WTC11 (cell line): ENCODE measurements at regions not wholly inside any gene's neighbourhood (a gene's known extent, or its start where the extent isn't known, plus 50 kb on each side); places are given as distances from the start of the nearest gene placed in this dataset.

Experiments used
- ATAC-seq: fragments of 200-7000 bp; cut with Tn5 transposase; 2 replicates; pipeline ENCODE4 v1.10.0; 2021; ENCODE audit warnings: mild to moderate bottlenecking, moderate library complexity
- CTCF ChIA-PET: fragments of 300-600 bp; sonication (Branson Sonifier 250); formaldehyde crosslinking; loops from one replicate; lab custom pipeline; 2021; ENCODE audit warnings: antibody characterized with exemption; lab: Charles Lee
- POLR2A ChIA-PET: fragments of 350-600 bp; sonication (Branson Sonifier 250); formaldehyde crosslinking; loops from one replicate; lab custom pipeline; 2021; ENCODE audit warnings: antibody characterized with exemption; lab: Charles Lee
- DNase-seq: peaks from one replicate; pipeline ENCODE4 v3.0.0; 2021; ENCODE audit warnings: low spot score
- H3K27ac Mint-ChIP-seq: 2 replicates; pipeline ENCODE4 v1.8.0; 2021; ENCODE audit warnings: mixed read lengths
- H3K27me3 Mint-ChIP-seq: 2 replicates; pipeline ENCODE4 v1.8.0; 2021; ENCODE audit warnings: low read depth, mild to moderate bottlenecking, moderate library complexity, mixed read lengths
- H3K36me3 Mint-ChIP-seq: 2 replicates; pipeline ENCODE4 v1.8.0; 2021; ENCODE audit warnings: mixed read lengths
- H3K4me1 Mint-ChIP-seq: 2 replicates; pipeline ENCODE4 v1.8.0; 2022; ENCODE audit warnings: mixed read lengths
- H3K4me3 Mint-ChIP-seq: 2 replicates; pipeline ENCODE4 v1.8.0; 2021; ENCODE audit warnings: mild to moderate bottlenecking, moderate library complexity, mixed read lengths
- H3K9me3 Mint-ChIP-seq: 2 replicates; pipeline ENCODE4 v1.8.0; 2021; ENCODE audit warnings: mixed read lengths
- CBFB ChIP-seq: sonication (generic); formaldehyde crosslinking; IDR thresholded peaks from 2 replicates; pipeline ENCODE4 v1.8.1; 2022; ENCODE audit warnings: mild to moderate bottlenecking, low read depth, missing genetic modification reagents
- CDX4 ChIP-seq: fragments of 250-450 bp; sonication (Bioruptor Pico); IDR thresholded peaks from 2 replicates; pipeline ENCODE4 v1.9.0; 2021; ENCODE audit warnings: moderate library complexity, mild to moderate bottlenecking, inconsistent platforms, borderline replicate concordance
- CREM ChIP-seq: sonication (generic); formaldehyde crosslinking; IDR thresholded peaks from 2 replicates; pipeline ENCODE4 v1.8.1; 2022; ENCODE audit warnings: mild to moderate bottlenecking, missing genetic modification reagents, moderate library complexity
- ELF4 ChIP-seq: sonication (generic); formaldehyde crosslinking; IDR thresholded peaks from 2 replicates; pipeline ENCODE4 v1.8.1; 2022; ENCODE audit warnings: low read depth, mild to moderate bottlenecking, moderate library complexity, missing genetic modification reagents
- EMX1 ChIP-seq: fragments of 250-450 bp; sonication (Bioruptor Pico); IDR thresholded peaks from 2 replicates; pipeline ENCODE4 v1.8.0; 2021; ENCODE audit warnings: mild to moderate bottlenecking
- FOXP1 ChIP-seq: sonication (generic); formaldehyde crosslinking; IDR thresholded peaks from 2 replicates; pipeline ENCODE4 v1.8.0; 2022; ENCODE audit warnings: missing genetic modification reagents, mild to moderate bottlenecking, moderate library complexity, borderline replicate concordance
- JAZF1 ChIP-seq: fragments of 250-450 bp; sonication (Bioruptor Pico); IDR thresholded peaks from 2 replicates; pipeline ENCODE4 v1.9.0; 2021; ENCODE audit warnings: moderate library complexity, mild to moderate bottlenecking, inconsistent platforms
- NFYB ChIP-seq: sonication (generic); formaldehyde crosslinking; conservative IDR thresholded peaks from 2 replicates; pipeline ENCODE4 v1.8.0; 2022; ENCODE audit warnings: low read depth, missing genetic modification reagents
- NR3C1 ChIP-seq: sonication (generic); formaldehyde crosslinking; conservative IDR thresholded peaks from 2 replicates; pipeline ENCODE4 v1.8.1; 2023; ENCODE audit warnings: low read depth, mild to moderate bottlenecking, missing genetic modification reagents
- PRRX2 ChIP-seq: fragments of 250-450 bp; sonication (Bioruptor Pico); IDR thresholded peaks from 2 replicates; pipeline ENCODE4 v1.8.0; 2021; ENCODE audit warnings: mild to moderate bottlenecking
- RORB ChIP-seq: fragments of 250-450 bp; sonication (Bioruptor Pico); IDR thresholded peaks from 2 replicates; pipeline ENCODE4 v1.9.0; 2021; ENCODE audit warnings: mild to moderate bottlenecking
- TEAD1 ChIP-seq: sonication (generic); formaldehyde crosslinking; IDR thresholded peaks from 2 replicates; pipeline ENCODE4 v1.8.0; 2022; ENCODE audit warnings: mild to moderate bottlenecking, missing genetic modification reagents
- ZNF219 ChIP-seq: sonication (generic); formaldehyde crosslinking; IDR thresholded peaks from 2 replicates; pipeline ENCODE4 v1.8.0; 2023; ENCODE audit warnings: missing genetic modification reagents, mild to moderate bottlenecking, borderline replicate concordance
- ZNF532 ChIP-seq: fragments of 250-450 bp; sonication (Bioruptor Pico); IDR thresholded peaks from 2 replicates; pipeline ENCODE4 v1.9.0; 2021; ENCODE audit warnings: mild to moderate bottlenecking, borderline replicate concordance
- TF ChIP-seq, protein P1 (sequence below): fragments of 250-450 bp; sonication (Bioruptor Pico); IDR thresholded peaks from 2 replicates; pipeline ENCODE4 v1.8.0; 2021; ENCODE audit warnings: mild to moderate bottlenecking
- TF ChIP-seq, protein P2 (sequence below): fragments of 200-600 bp; IDR thresholded peaks from 2 replicates; pipeline ENCODE4 v1.8.0; 2022; ENCODE audit warnings: antibody characterized with exemption
- TF ChIP-seq, protein P3 (sequence below): sonication (generic); formaldehyde crosslinking; IDR thresholded peaks from 2 replicates; pipeline ENCODE4 v1.8.0; 2022; ENCODE audit warnings: mild to moderate bottlenecking, missing genetic modification reagents
- TF ChIP-seq, protein P4 (sequence below): fragments of 250-450 bp; sonication (Bioruptor Pico); conservative IDR thresholded peaks from 2 replicates; pipeline ENCODE4 v1.9.0; 2021; ENCODE audit warnings: mild to moderate bottlenecking
- TF ChIP-seq, protein P5 (sequence below): sonication (generic); formaldehyde crosslinking; conservative IDR thresholded peaks from 2 replicates; pipeline ENCODE4 v1.8.1; 2023; ENCODE audit warnings: mild to moderate bottlenecking, low read depth, missing genetic modification reagents, moderate library complexity

DNA sequence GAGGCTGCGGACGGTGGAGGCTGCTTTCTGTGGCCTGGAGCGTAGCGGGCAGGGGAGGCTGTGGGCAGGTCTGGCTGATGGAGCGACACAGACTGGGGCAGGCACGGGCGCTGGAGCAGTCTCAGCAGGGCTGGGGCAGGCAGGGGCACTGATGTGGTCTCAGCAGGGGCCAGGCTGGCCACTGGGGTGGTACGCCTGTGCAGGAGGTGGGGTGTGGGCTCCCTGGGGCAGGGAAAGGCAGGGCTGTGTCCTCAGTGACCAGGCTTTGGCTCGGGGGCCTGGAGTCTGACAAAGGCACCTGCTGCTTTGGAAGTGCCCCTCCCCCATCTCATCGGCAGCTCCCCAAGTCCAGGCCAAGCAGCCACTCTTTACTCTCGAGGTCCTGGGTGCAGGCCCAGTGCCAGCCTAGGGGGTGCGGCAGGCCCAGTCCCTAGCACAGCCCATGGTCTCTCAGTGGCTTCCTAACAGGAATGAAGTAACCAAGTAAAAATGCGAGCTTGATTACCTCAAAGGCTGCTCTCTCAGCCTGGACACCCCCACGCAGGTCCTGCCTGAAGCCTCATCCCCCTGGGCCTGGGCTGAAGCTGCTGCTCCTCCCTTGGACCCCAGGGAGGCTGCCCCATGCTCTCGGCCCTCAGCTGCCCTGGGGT lies 55.5 kb downstream of the ADRA2C start:
- TF ChIP-seq, protein P1, sequence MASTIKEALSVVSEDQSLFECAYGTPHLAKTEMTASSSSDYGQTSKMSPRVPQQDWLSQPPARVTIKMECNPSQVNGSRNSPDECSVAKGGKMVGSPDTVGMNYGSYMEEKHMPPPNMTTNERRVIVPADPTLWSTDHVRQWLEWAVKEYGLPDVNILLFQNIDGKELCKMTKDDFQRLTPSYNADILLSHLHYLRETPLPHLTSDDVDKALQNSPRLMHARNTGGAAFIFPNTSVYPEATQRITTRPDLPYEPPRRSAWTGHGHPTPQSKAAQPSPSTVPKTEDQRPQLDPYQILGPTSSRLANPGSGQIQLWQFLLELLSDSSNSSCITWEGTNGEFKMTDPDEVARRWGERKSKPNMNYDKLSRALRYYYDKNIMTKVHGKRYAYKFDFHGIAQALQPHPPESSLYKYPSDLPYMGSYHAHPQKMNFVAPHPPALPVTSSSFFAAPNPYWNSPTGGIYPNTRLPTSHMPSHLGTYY (CRISPR knock-in tag), result no peak
- TF ChIP-seq CBFB (CRISPR knock-in tag) (no peak), PRRX2 (CRISPR knock-in tag) (no peak), RORB (CRISPR knock-in tag) (no peak), TEAD1 (CRISPR knock-in tag) (no peak), CDX4 (no peak), JAZF1 (CRISPR knock-in tag) (no peak), NR3C1 (CRISPR knock-in tag) (no peak), FOXP1 (CRISPR knock-in tag) (no peak), EMX1 (CRISPR knock-in tag) (no peak)
- TF ChIP-seq, protein P2, sequence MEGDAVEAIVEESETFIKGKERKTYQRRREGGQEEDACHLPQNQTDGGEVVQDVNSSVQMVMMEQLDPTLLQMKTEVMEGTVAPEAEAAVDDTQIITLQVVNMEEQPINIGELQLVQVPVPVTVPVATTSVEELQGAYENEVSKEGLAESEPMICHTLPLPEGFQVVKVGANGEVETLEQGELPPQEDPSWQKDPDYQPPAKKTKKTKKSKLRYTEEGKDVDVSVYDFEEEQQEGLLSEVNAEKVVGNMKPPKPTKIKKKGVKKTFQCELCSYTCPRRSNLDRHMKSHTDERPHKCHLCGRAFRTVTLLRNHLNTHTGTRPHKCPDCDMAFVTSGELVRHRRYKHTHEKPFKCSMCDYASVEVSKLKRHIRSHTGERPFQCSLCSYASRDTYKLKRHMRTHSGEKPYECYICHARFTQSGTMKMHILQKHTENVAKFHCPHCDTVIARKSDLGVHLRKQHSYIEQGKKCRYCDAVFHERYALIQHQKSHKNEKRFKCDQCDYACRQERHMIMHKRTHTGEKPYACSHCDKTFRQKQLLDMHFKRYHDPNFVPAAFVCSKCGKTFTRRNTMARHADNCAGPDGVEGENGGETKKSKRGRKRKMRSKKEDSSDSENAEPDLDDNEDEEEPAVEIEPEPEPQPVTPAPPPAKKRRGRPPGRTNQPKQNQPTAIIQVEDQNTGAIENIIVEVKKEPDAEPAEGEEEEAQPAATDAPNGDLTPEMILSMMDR, result no peak
- TF ChIP-seq, protein P3, sequence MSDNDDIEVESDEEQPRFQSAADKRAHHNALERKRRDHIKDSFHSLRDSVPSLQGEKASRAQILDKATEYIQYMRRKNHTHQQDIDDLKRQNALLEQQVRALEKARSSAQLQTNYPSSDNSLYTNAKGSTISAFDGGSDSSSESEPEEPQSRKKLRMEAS (CRISPR knock-in tag), result no peak
- TF ChIP-seq, protein P4, sequence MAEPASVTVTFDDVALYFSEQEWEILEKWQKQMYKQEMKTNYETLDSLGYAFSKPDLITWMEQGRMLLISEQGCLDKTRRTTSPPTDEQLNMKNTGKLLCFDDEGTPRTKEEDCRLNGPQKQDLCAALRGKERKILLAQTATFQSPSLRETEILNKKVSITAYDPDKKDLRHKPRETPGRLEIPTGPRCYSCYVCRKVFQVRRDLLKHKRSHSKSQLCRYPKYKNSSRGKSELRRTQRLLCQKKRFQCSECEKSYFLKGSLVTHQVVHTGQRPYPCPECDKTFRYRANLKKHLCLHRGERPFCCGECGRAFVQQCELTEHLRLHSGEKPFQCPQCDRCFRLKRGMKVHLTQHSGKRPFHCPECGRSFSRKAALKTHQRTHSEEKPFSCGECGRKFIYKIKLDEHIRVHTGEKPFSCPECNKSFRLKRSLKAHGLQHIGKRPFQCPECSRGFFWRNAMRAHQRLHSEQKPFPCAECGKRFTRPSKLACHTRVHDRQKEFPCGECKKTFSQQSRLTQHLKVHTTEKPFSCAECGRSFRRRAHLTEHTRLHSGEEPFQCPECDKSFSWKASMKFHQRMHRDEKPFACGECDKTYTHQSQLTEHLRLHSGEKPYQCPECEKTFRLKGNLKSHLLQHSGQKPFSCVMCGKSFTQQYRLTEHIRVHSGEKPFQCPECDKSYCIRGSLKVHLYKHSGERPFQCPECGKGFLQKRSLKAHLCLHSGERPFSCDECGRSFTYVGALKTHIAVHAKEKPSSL (CRISPR knock-in tag), result no peak
- TF ChIP-seq, protein P5, sequence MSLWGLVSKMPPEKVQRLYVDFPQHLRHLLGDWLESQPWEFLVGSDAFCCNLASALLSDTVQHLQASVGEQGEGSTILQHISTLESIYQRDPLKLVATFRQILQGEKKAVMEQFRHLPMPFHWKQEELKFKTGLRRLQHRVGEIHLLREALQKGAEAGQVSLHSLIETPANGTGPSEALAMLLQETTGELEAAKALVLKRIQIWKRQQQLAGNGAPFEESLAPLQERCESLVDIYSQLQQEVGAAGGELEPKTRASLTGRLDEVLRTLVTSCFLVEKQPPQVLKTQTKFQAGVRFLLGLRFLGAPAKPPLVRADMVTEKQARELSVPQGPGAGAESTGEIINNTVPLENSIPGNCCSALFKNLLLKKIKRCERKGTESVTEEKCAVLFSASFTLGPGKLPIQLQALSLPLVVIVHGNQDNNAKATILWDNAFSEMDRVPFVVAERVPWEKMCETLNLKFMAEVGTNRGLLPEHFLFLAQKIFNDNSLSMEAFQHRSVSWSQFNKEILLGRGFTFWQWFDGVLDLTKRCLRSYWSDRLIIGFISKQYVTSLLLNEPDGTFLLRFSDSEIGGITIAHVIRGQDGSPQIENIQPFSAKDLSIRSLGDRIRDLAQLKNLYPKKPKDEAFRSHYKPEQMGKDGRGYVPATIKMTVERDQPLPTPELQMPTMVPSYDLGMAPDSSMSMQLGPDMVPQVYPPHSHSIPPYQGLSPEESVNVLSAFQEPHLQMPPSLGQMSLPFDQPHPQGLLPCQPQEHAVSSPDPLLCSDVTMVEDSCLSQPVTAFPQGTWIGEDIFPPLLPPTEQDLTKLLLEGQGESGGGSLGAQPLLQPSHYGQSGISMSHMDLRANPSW (CRISPR knock-in tag), result no peak
- H3K9me3 Mint-ChIP-seq, result peaks cover 7% of the 10 kb centered on the region
- H3K27me3 Mint-ChIP-seq, result peaks cover 2% of the 10 kb centered on the region; the same call in 1 of the 2 replicates
- CTCF ChIA-PET, result interaction anchor here (1.1 to 4.0 kb wide), 5 partner anchors 8 to 59 kb away, joined by 4 to 17 read pairs (median 5); no protein-coding TSS in a partner anchor
- no peak overlapping the region for H3K4me3 Mint-ChIP-seq
- H3K27ac Mint-ChIP-seq, result no peak overlapping the region
- POLR2A ChIA-PET, result no interaction called here
- no peaks in the 10 kb centered on the region for H3K36me3 Mint-ChIP-seq
- no peak for DNase-seq
- peaks cover 15% of the 10 kb centered on the region for H3K4me1 Mint-ChIP-seq
- ATAC-seq, result peak; percentile 19; the same call in 1 of the 2 replicates

DNA sequence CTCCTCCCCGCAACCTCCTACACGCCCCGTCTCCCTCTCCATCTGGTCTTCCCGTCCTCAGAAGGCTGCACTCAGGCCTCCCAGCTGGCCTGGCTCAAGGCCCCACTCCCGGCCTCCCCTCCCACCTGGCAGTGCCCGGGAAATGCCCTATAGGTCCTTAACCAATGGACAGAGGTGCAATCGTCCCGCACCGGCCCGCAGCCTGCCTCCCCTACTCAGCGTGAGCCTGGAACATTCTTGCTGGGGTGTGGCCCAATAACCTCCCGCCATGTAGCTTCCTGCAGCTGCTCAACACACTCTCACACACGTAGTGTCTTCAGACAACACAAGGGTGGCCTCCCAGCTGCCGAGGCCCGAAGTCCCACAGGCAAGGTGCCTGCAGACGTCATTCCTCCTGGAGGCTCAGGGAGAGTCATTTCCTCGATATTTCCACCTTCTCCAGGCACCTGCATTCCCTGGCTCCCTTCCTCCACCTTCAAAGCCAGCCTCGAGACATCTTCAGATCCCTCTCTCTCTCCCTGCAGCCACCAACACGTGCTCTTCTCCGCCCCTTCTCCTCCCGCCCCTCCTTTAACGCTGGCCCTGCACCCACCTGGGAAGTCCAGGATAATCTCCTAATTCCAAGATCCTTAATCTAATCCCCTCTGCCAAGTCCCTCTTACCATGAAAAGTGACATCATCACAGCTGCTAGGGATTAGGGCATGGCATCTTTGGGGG lies 56.2 kb downstream of the ADRA2C start:
- Mint-ChIP-seq H3K4me1 (peaks cover 15% of the 10 kb centered on the region), H3K27ac (no peak overlapping the region), H3K9me3 (peaks cover 2% of the 10 kb centered on the region; the same call in 1 of the 2 replicates), H3K36me3 (no peaks in the 10 kb centered on the region), H3K4me3 (no peak overlapping the region), H3K27me3 (peaks cover 2% of the 10 kb centered on the region; the same call in 1 of the 2 replicates)
- DNase-seq (no peak), ATAC-seq (peak; percentile 25; the same call in 1 of the 2 replicates)
- ChIA-PET POLR2A (no interaction called here), CTCF (interaction anchor here (1.7 to 4.0 kb wide), 3 partner anchors 14 to 58 kb away, joined by 5 to 17 read pairs (median 7); no protein-coding TSS in a partner anchor)
- no peak for TF ChIP-seq CREM
- no peak for TF ChIP-seq ELF4 (CRISPR knock-in tag)
- TF ChIP-seq ZNF532 (CRISPR knock-in tag), result no peak
- TF ChIP-seq ZNF219, result no peak
- no peak for TF ChIP-seq NFYB
